GM18498 (cell line): ENCODE measurements at regions not wholly inside any gene's neighbourhood (a gene's known extent, or its start where the extent isn't known, plus 50 kb on each side); places are given as distances from the start of the nearest gene placed in this dataset.
A peak's percentile ranks its signal among the peaks of the same experiment; 100 is the strongest.

Experiments
- ATAC-seq: cut with Tn5 transposase; IDR thresholded peaks from one replicate; pipeline ENCODE4 v1.9.1; 2021; ENCODE audit warnings: mild to moderate bottlenecking, moderate library complexity; ENCODE audit not compliant: unreplicated experiment

GRCh38 chr13:73721571-73721970, 412.6 kb downstream of the KLF12 start:
- no peak for ATAC-seq

- no peak for ATAC-seq
These were observed 413.9 kb downstream of the KLF12 start for GRCh38 chr13:73720216-73720840.

- no peak for ATAC-seq
These were observed 416.0 kb downstream of the KLF12 start for GRCh38 chr13:73718246-73718645.

- no peak for ATAC-seq
These were observed 416.6 kb downstream of the KLF12 start for GRCh38 chr13:73717632-73718031.

- peak; percentile 58 for ATAC-seq
These were observed 418.2 kb downstream of the KLF12 start for GRCh38 chr13:73715911-73716510.

- ATAC-seq, result peak; percentile 83
These were observed 418.9 kb downstream of the KLF12 start for GRCh38 chr13:73715114-73715910.

GRCh38 chr13:73714522-73714921, 419.7 kb downstream of the KLF12 start:
- no peak for ATAC-seq

- ATAC-seq, result peak; percentile 93
These were observed 425.7 kb downstream of the KLF12 start for GRCh38 chr13:73708393-73708985.

GRCh38 chr13:73704587-73704986, 429.6 kb downstream of the KLF12 start:
- no peak for ATAC-seq

- ATAC-seq, result no peak
These were observed 430.6 kb downstream of the KLF12 start for GRCh38 chr13:73703606-73704005.

- ATAC-seq, result peak; percentile 93
These were observed 431.7 kb downstream of the KLF12 start for GRCh38 chr13:73702419-73703071.

- ATAC-seq, result no peak
These were observed 433.0 kb downstream of the KLF12 start for GRCh38 chr13:73701160-73701559.

GRCh38 chr13:73698859-73699258, 435.3 kb downstream of the KLF12 start:
- ATAC-seq, result no peak

- ATAC-seq, result no peak
These were observed 437.0 kb downstream of the KLF12 start for GRCh38 chr13:73697166-73697565.

GRCh38 chr13:73696713-73697112, 437.5 kb downstream of the KLF12 start:
- no peak for ATAC-seq

- ATAC-seq, result no peak
These were observed 437.9 kb downstream of the KLF12 start for GRCh38 chr13:73696271-73696670.

- no peak for ATAC-seq
These were observed 438.9 kb downstream of the KLF12 start for GRCh38 chr13:73695325-73695724.

- no peak for ATAC-seq
These were observed 441.0 kb downstream of the KLF12 start for GRCh38 chr13:73693215-73693614.

GRCh38 chr13:73691891-73692290, 442.3 kb downstream of the KLF12 start:
- no peak for ATAC-seq

- no peak for ATAC-seq
These were observed 446.3 kb downstream of the KLF12 start for GRCh38 chr13:73687929-73688328.

GRCh38 chr13:73687087-73687486, 447.1 kb downstream of the KLF12 start:
- ATAC-seq, result no peak
